CD4-positive, alpha-beta T cell treated with Interleukin-4 for 4 hours (primary cell): ENCODE measurements at regions not wholly inside any gene's neighbourhood (a gene's known extent, or its start where the extent isn't known, plus 50 kb on each side); places are given as distances from the start of the nearest gene placed in this dataset.
"Not testable (repeated sequence)": the region's sequence is repeated elsewhere in the genome, so short reads cannot be mapped to it uniquely, and the experiment has no call there.

Source experiments
- DNase-seq: peaks from one replicate; pipeline ENCODE4 v3.0.0-alpha.2; 2020

GRCh38 chr6:156599978-156600590 lies 177.1 kb upstream of the ARID1B start:
- no peak for DNase-seq

- no peak for DNase-seq
These were observed 177.8 kb upstream of the ARID1B start for GRCh38 chr6:156599366-156599765.

GRCh38 chr6:156598855-156599180 lies 178.4 kb upstream of the ARID1B start:
- no peak for DNase-seq

- no peak for DNase-seq
These were observed 178.9 kb upstream of the ARID1B start for GRCh38 chr6:156598071-156598854.

- DNase-seq: no peak
These were observed 180.1 kb upstream of the ARID1B start for GRCh38 chr6:156597095-156597494.

- no peak for DNase-seq
These were observed 181.7 kb upstream of the ARID1B start for GRCh38 chr6:156595476-156595875.

GRCh38 chr6:156593893-156594292 lies 183.3 kb upstream of the ARID1B start:
- no peak for DNase-seq

- DNase-seq: no peak
These were observed 184.1 kb upstream of the ARID1B start for GRCh38 chr6:156593127-156593526.

- DNase-seq: no peak
These were observed 186.7 kb upstream of the ARID1B start for GRCh38 chr6:156590482-156590881.

GRCh38 chr6:156589281-156589680 lies 187.9 kb upstream of the ARID1B start:
- no peak for DNase-seq

- DNase-seq: no peak
These were observed 189.4 kb upstream of the ARID1B start for GRCh38 chr6:156587751-156588301.

- no peak for DNase-seq
These were observed 190.1 kb upstream of the ARID1B start for GRCh38 chr6:156587071-156587470.

GRCh38 chr6:156585859-156586258 lies 191.3 kb upstream of the ARID1B start:
- DNase-seq: no peak

GRCh38 chr6:156584121-156584520 lies 193.1 kb upstream of the ARID1B start:
- DNase-seq: not testable (repeated sequence)

- DNase-seq: no peak
These were observed 194.1 kb upstream of the ARID1B start for GRCh38 chr6:156583083-156583482.

- DNase-seq: no peak
These were observed 194.6 kb upstream of the ARID1B start for GRCh38 chr6:156582509-156582992.

GRCh38 chr6:156579564-156579963 lies 197.6 kb upstream of the ARID1B start:
- DNase-seq: no peak

GRCh38 chr6:156577749-156578148 lies 199.4 kb upstream of the ARID1B start:
- DNase-seq: no peak

GRCh38 chr6:156575361-156575760 lies 201.8 kb upstream of the ARID1B start:
- no peak for DNase-seq

- no peak for DNase-seq
These were observed 212.4 kb upstream of the ARID1B start for GRCh38 chr6:156564807-156565149.

GRCh38 chr6:156564127-156564806 lies 212.9 kb upstream of the ARID1B start:
- DNase-seq: peak; percentile 64

GRCh38 chr6:156563714-156564113 lies 213.5 kb upstream of the ARID1B start:
- no peak for DNase-seq

GRCh38 chr6:156562636-156563035 lies 214.5 kb upstream of the ARID1B start:
- no peak for DNase-seq

- no peak for DNase-seq
These were observed 215.2 kb upstream of the ARID1B start for GRCh38 chr6:156562019-156562418.
